C4-2B (cell line): ENCODE measurements at regions not wholly inside any gene's neighbourhood (a gene's known extent, or its start where the extent isn't known, plus 50 kb on each side); places are given as distances from the start of the nearest gene placed in this dataset.

Source experiments
- ZFX ChIP-seq: fragments of 450-650 bp; IDR thresholded peaks from 2 replicates; pipeline ENCODE4 v1.6.1; 2017
- TF ChIP-seq, protein P1 (sequence below): fragments of 450-650 bp; conservative IDR thresholded peaks from 2 replicates; pipeline ENCODE4 v1.5.1; 2017; ENCODE audit warnings: mild to moderate bottlenecking

DNA sequence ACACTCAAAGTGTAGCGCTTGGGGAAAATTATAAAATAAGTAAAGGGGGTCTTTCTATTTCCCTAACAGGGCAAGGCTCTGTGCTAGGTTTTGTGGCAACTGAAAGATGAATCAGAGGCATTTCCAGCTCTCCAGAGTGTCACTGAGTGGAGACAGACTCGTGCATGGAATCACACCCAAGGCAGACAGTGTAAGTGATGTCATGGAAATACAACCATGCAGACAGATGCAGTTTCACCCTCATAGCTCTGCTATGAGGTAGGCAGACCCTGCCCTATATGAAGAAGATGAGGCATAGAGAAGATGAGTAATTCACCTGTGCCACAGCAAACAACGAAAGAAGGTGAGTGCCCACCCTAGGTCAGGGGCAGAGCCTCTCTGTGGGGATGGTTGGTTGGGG, 57.2 kb upstream of the PITRM1 start:
- TF ChIP-seq, protein P1, sequence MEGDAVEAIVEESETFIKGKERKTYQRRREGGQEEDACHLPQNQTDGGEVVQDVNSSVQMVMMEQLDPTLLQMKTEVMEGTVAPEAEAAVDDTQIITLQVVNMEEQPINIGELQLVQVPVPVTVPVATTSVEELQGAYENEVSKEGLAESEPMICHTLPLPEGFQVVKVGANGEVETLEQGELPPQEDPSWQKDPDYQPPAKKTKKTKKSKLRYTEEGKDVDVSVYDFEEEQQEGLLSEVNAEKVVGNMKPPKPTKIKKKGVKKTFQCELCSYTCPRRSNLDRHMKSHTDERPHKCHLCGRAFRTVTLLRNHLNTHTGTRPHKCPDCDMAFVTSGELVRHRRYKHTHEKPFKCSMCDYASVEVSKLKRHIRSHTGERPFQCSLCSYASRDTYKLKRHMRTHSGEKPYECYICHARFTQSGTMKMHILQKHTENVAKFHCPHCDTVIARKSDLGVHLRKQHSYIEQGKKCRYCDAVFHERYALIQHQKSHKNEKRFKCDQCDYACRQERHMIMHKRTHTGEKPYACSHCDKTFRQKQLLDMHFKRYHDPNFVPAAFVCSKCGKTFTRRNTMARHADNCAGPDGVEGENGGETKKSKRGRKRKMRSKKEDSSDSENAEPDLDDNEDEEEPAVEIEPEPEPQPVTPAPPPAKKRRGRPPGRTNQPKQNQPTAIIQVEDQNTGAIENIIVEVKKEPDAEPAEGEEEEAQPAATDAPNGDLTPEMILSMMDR, result no peak
- no peak for TF ChIP-seq ZFX
